ENCODE measurements at regions not wholly inside any gene's neighbourhood (a gene's known extent, or its start where the extent isn't known, plus 50 kb on each side); places are given as distances from the start of the nearest gene placed in this dataset.

DNA sequence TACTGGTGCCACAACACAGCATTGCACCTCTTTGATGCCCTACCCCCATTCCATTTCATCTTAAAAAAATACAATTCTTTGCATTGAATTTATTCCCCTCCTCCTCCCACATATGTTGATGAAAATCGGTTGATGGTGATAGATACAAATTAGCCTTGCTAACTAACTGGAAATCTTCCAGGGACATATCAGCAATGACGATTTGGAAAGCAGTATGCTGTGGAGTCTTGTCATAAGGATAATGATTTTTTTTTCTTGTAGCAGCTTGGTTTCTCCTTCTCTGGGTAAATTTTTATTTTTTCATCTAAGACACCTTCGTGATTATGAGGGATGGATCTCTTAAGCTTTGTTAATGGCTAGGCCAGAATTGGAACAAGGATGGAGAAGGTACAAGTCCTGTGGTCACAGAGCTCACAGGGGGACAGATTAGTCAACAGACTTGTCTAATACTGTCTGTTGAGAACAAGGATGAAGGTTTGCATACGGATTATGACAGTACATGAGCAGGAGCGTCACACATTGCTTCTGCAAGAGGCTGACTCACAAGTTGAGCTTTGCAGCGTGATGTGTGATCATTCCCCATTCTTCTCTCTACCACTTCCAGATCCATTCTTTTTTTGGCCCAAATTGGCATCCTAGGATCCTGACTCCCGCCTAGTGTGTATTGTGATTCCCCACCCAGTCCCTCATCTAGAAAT is 233.1 kb upstream of the FERMT1 start:
- FAIRE-seq (no peak), DNase-seq (no peak)
- Histone ChIP-seq H3K4me3 (ENCODE audit: low read length in 3 of 3) (no peak overlapping the region), H3K9me3 (ENCODE audit: control insufficient read depth in 2 of 3, insufficient read depth in 1 of 3, low read length in 3 of 3) (no peaks in the 10 kb centered on the region), H3K27me3 (ENCODE audit: control insufficient read depth, insufficient read depth, low read length) (no peaks in the 10 kb centered on the region), H3K4me1 (ENCODE audit: control insufficient read depth in 2 of 3, insufficient read depth in 2 of 3, low read depth in 1 of 3, low read length in 3 of 3) (no peaks in the 10 kb centered on the region), H3K36me3 (ENCODE audit: control insufficient read depth in 2 of 3, insufficient read depth in 3 of 3, low read length in 3 of 3) (no peaks in the 10 kb centered on the region), H3K9ac (ENCODE audit: low read length in 3 of 3) (no peak overlapping the region), H3K27ac (ENCODE audit: low read depth in 2 of 2, low read length in 2 of 2) (no peak overlapping the region)
- intact Hi-C loops (cut with DNase I) = no loop called here
- TF ChIP-seq CTCF (IDR thresholded peaks at IDR 0.05; ENCODE audit: borderline replicate concordance, extremely low read depth, insufficient read depth) = no peak

GRCh38 chr20:6348908-6349307 is 226.1 kb upstream of the FERMT1 start:
- H3K4me1 ChIP-seq (ENCODE audit: control insufficient read depth in 2 of 3, insufficient read depth in 2 of 3, low read depth in 1 of 3, low read length in 3 of 3) = no peaks in the 10 kb centered on the region
- intact Hi-C loops (cut with DNase I) = no loop called here
- H3K27me3 ChIP-seq (ENCODE audit: control insufficient read depth, insufficient read depth, low read length) = no peaks in the 10 kb centered on the region
- DNase-seq (no peak), FAIRE-seq (no peak)
- no peak overlapping the region for H3K4me3 ChIP-seq (ENCODE audit: low read length in 3 of 3)
- no peaks in the 10 kb centered on the region for H3K9me3 ChIP-seq (ENCODE audit: control insufficient read depth in 2 of 3, insufficient read depth in 1 of 3, low read length in 3 of 3)
- H3K27ac ChIP-seq (ENCODE audit: low read depth in 2 of 2, low read length in 2 of 2) = no peak overlapping the region
- H3K9ac ChIP-seq (ENCODE audit: low read length in 3 of 3) = no peak overlapping the region
- no peaks in the 10 kb centered on the region for H3K36me3 ChIP-seq (ENCODE audit: control insufficient read depth in 2 of 3, insufficient read depth in 3 of 3, low read length in 3 of 3)
- no peak for TF ChIP-seq CTCF (IDR thresholded peaks at IDR 0.05; ENCODE audit: borderline replicate concordance, extremely low read depth, insufficient read depth)

- TF ChIP-seq CTCF (IDR thresholded peaks at IDR 0.05; ENCODE audit: borderline replicate concordance, extremely low read depth, insufficient read depth) = no peak
- intact Hi-C loops (cut with DNase I) = no loop called here
- H3K36me3 ChIP-seq (ENCODE audit: control insufficient read depth in 2 of 3, insufficient read depth in 3 of 3, low read length in 3 of 3) = no peaks in the 10 kb centered on the region
- no peak overlapping the region for H3K4me3 ChIP-seq (ENCODE audit: low read length in 3 of 3)
- FAIRE-seq = no peak
- no peaks in the 10 kb centered on the region for H3K4me1 ChIP-seq (ENCODE audit: control insufficient read depth in 2 of 3, insufficient read depth in 2 of 3, low read depth in 1 of 3, low read length in 3 of 3)
- peak in 2 of 5 donors; percentile 5 to 7 for DNase-seq
- no peaks in the 10 kb centered on the region for H3K9me3 ChIP-seq (ENCODE audit: control insufficient read depth in 2 of 3, insufficient read depth in 1 of 3, low read length in 3 of 3)
- no peak overlapping the region for H3K9ac ChIP-seq (ENCODE audit: low read length in 3 of 3)
- H3K27me3 ChIP-seq (ENCODE audit: control insufficient read depth, insufficient read depth, low read length) = no peaks in the 10 kb centered on the region
- no peak overlapping the region for H3K27ac ChIP-seq (ENCODE audit: low read depth in 2 of 2, low read length in 2 of 2)
Observed at GRCh38 chr20:6347916-6348315, 225.1 kb upstream of the FERMT1 start.

GRCh38 chr20:6341491-6341890 is 218.7 kb upstream of the FERMT1 start:
- Histone ChIP-seq H3K27me3 (ENCODE audit: control insufficient read depth, insufficient read depth, low read length) (no peaks in the 10 kb centered on the region), H3K27ac (ENCODE audit: low read depth in 2 of 2, low read length in 2 of 2) (no peak overlapping the region), H3K4me1 (ENCODE audit: control insufficient read depth in 2 of 3, insufficient read depth in 2 of 3, low read depth in 1 of 3, low read length in 3 of 3) (no peaks in the 10 kb centered on the region), H3K36me3 (ENCODE audit: control insufficient read depth in 2 of 3, insufficient read depth in 3 of 3, low read length in 3 of 3) (no peaks in the 10 kb centered on the region), H3K4me3 (ENCODE audit: low read length in 3 of 3) (no peak overlapping the region), H3K9me3 (ENCODE audit: control insufficient read depth in 2 of 3, insufficient read depth in 1 of 3, low read length in 3 of 3) (no peaks in the 10 kb centered on the region), H3K9ac (ENCODE audit: low read length in 3 of 3) (no peak overlapping the region)
- intact Hi-C loops (cut with DNase I) = no loop called here
- no peak for FAIRE-seq
- DNase-seq = no peak
- no peak for TF ChIP-seq CTCF (IDR thresholded peaks at IDR 0.05; ENCODE audit: borderline replicate concordance, extremely low read depth, insufficient read depth)
